HepG2 (cell line): ENCODE measurements at regions not wholly inside any gene's neighbourhood (a gene's known extent, or its start where the extent isn't known, plus 50 kb on each side); places are given as distances from the start of the nearest gene placed in this dataset.

Source experiments
- ATAC-seq: fragments of 200-7000 bp; cut with Tn5 transposase; 3 replicates; pipeline ENCODE4 v1.9.1; 2020; ENCODE audit warnings: mild to moderate bottlenecking, moderate library complexity
- BruUV-seq: library from RNA; stranded (reverse); fragments of 400-500 nt; replicated peaks from 2 replicates; lab custom pipeline; 2021; lab: Mats Ljungman, UMichigan
- CTCF ChIA-PET: fragments of 300-600 bp; formaldehyde crosslinking; extraction: SDS; loops from one replicate; lab custom pipeline; 2021; ENCODE audit warnings: low total read pairs, inconsistent platforms, low intra/inter-chr PET ratio; lab: Yijun Ruan, JAX
- POLR2A ChIA-PET: fragments of 350-600 bp; sonication (Branson Sonifier 250); formaldehyde crosslinking; loops from one replicate; lab custom pipeline; 2020; ENCODE audit warnings: antibody characterized with exemption, inconsistent platforms; lab: Yijun Ruan, JAX
- DNase-seq: peaks from one replicate; pipeline ENCODE4 v3.0.0-alpha.2; 2015; ENCODE audit warnings: low spot score
- FAIRE-seq: peaks from 3 replicates; lab custom pipeline; 2011; peaks lifted over from hg19 to GRCh38; lab: Jason Lieb, UNC
- H2AFZ ChIP-seq: one replicate; pipeline ENCODE4 v1.6.1; 2011; ENCODE audit warnings: low read length, inconsistent platforms
- H3K27ac ChIP-seq: fragments of 300-600 bp; 3 replicates; pipeline ENCODE4 v1.8.0; 2011; ENCODE audit warnings: mixed run types, mild to moderate bottlenecking, mixed read lengths, low read length, inconsistent platforms; ENCODE audit not compliant: insufficient read depth; ENCODE audit errors: extremely low read length
- H3K27me3 ChIP-seq, 2 experiments: fragments of 200-600 bp in 1 of 2; 2 replicates in 1 of 2; 3 replicates in 1 of 2; pipeline versions ENCODE4 v1.6.0 to v1.8.0; 2011; ENCODE audit warnings: low read length in 2 of 2, mild to moderate bottlenecking in 2 of 2, moderate library complexity in 2 of 2, inconsistent platforms in 1 of 2; ENCODE audit not compliant: insufficient read depth in 2 of 2, control insufficient read depth in 1 of 2
- H3K36me3 ChIP-seq, 2 experiments: fragments of 200-600 bp in 1 of 2; replicated peaks in 1 of 2; 2 replicates in 1 of 2; 3 replicates in 1 of 2; pipeline versions ENCODE4 v1.5.1 to v1.8.0; 2011; ENCODE audit warnings: low read length in 2 of 2, inconsistent platforms in 1 of 2; ENCODE audit not compliant: insufficient read depth in 2 of 2, control insufficient read depth in 1 of 2
- H3K4me1 ChIP-seq: 2 replicates; pipeline ENCODE4 v1.5.1; 2012; ENCODE audit warnings: low read length, inconsistent platforms; ENCODE audit not compliant: insufficient read depth
- H3K4me2 ChIP-seq: 2 replicates; pipeline ENCODE4 v1.6.0; 2011; ENCODE audit warnings: low read depth, low read length, inconsistent platforms
- H3K4me3 ChIP-seq, 3 experiments: fragments of 200-600 bp in 1 of 3; sonication (generic), shearing (Covaris generic) in 1 of 3; replicated peaks in 1 of 3; 2 replicates each; pipeline ENCODE4 v1.5.1; 2011 to 2016; ENCODE audit warnings: low read length in 3 of 3, inconsistent platforms in 2 of 3, low read depth in 2 of 3, mild to moderate bottlenecking in 2 of 3, control low read depth in 1 of 3, mixed read lengths in 1 of 3; ENCODE audit not compliant: insufficient read depth in 1 of 3
- H3K79me2 ChIP-seq: one replicate; pipeline ENCODE4 v1.6.1; 2011; ENCODE audit warnings: low read length, inconsistent platforms; ENCODE audit not compliant: insufficient read depth
- H3K9ac ChIP-seq: 2 replicates; pipeline ENCODE4 v1.6.0; 2011; ENCODE audit warnings: mild to moderate bottlenecking, low read depth, low read length, inconsistent platforms; ENCODE audit not compliant: insufficient read depth
- H3K9me3 ChIP-seq: 2 replicates; pipeline ENCODE4 v1.5.1; 2012; ENCODE audit warnings: mild to moderate bottlenecking, low read length
- H4K20me1 ChIP-seq: 2 replicates; pipeline ENCODE4 v1.6.0; 2011; ENCODE audit warnings: inconsistent platforms, mild to moderate bottlenecking, low read length, moderate library complexity; ENCODE audit not compliant: insufficient read depth
- ATF7 ChIP-seq, 2 experiments: fragments of 450-650 bp in 1 of 2; sonication (generic) in 1 of 2; formaldehyde crosslinking in 1 of 2; IDR thresholded peaks; 2 replicates each; pipeline versions ENCODE4 v1.4.0 to v1.6.1; 2016 to 2020; ENCODE audit warnings: antibody characterized with exemption in 1 of 2, mild to moderate bottlenecking in 1 of 2, missing genetic modification reagents in 1 of 2
- BORCS8-MEF2B ChIP-seq: sonication (generic); formaldehyde crosslinking; IDR thresholded peaks from 2 replicates; pipeline ENCODE4 v1.8.0; 2022; ENCODE audit warnings: mild to moderate bottlenecking, missing genetic modification reagents
- GABPB1 ChIP-seq: IDR thresholded peaks from 2 replicates; pipeline ENCODE4 v1.6.1; 2016; ENCODE audit warnings: mild to moderate bottlenecking, missing genetic modification reagents, moderate library complexity, missing compliant biosample characterization
- HBP1 ChIP-seq: IDR thresholded peaks from 2 replicates; pipeline ENCODE4 v1.6.1; 2016; ENCODE audit warnings: low read depth, control low read depth
- HNRNPK ChIP-seq: fragments of 200-400 bp; formaldehyde crosslinking; IDR thresholded peaks from 2 replicates; pipeline ENCODE4 v1.6.1; 2018; ENCODE audit warnings: low read length, low read depth, moderate library complexity, mild to moderate bottlenecking; ENCODE audit not compliant: poor library complexity, severe bottlenecking
- MATR3 ChIP-seq: sonication (generic); formaldehyde crosslinking; IDR thresholded peaks from 2 replicates; pipeline ENCODE4 v1.4.0; 2020; ENCODE audit warnings: missing genetic modification reagents
- PRDM15 ChIP-seq: sonication (generic); formaldehyde crosslinking; IDR thresholded peaks from 2 replicates; pipeline ENCODE4 v1.4.0; 2020; ENCODE audit warnings: missing genetic modification reagents
- SP140L ChIP-seq: sonication (generic); formaldehyde crosslinking; IDR thresholded peaks from 2 replicates; pipeline ENCODE4 v1.4.0; 2020; ENCODE audit warnings: missing genetic modification reagents, borderline replicate concordance
- SRSF9 ChIP-seq: fragments of 200-400 bp; formaldehyde crosslinking; IDR thresholded peaks from 2 replicates; pipeline ENCODE4 v1.6.1; 2018; ENCODE audit warnings: borderline replicate concordance, mild to moderate bottlenecking, low read depth, low read length; ENCODE audit not compliant: insufficient read depth, poor library complexity, severe bottlenecking
- ZNF30 ChIP-seq: sonication (generic); formaldehyde crosslinking; IDR thresholded peaks from 2 replicates; pipeline ENCODE4 v1.5.0; 2020; ENCODE audit warnings: mild to moderate bottlenecking, missing genetic modification reagents
- ZNF441 ChIP-seq: sonication (generic); formaldehyde crosslinking; IDR thresholded peaks from 2 replicates; pipeline ENCODE4 v1.7.0; 2021; ENCODE audit warnings: missing genetic modification reagents, borderline replicate concordance
- ZNF598 ChIP-seq: sonication (generic); formaldehyde crosslinking; IDR thresholded peaks from 2 replicates; pipeline ENCODE4 v1.5.1; 2020; ENCODE audit warnings: mild to moderate bottlenecking, missing genetic modification reagents, borderline replicate concordance
- ZNF607 ChIP-seq: sonication (generic); formaldehyde crosslinking; IDR thresholded peaks from 2 replicates; pipeline ENCODE4 v1.5.1; 2020; ENCODE audit warnings: missing genetic modification reagents, mild to moderate bottlenecking, borderline replicate concordance
- ZNF746 ChIP-seq: sonication (generic); formaldehyde crosslinking; IDR thresholded peaks from 2 replicates; pipeline ENCODE4 v1.8.0; 2022; ENCODE audit warnings: mild to moderate bottlenecking, missing genetic modification reagents
- ZNF766 ChIP-seq: sonication (generic); formaldehyde crosslinking; IDR thresholded peaks from 2 replicates; pipeline ENCODE4 v1.5.0; 2020; ENCODE audit warnings: missing genetic modification reagents, borderline replicate concordance
- ZNF788 ChIP-seq: sonication (generic); formaldehyde crosslinking; IDR thresholded peaks from 2 replicates; pipeline ENCODE4 v1.5.0; 2020; ENCODE audit warnings: mild to moderate bottlenecking, missing genetic modification reagents, borderline replicate concordance
- WGBS: methylation state at CpG from one replicate; pipeline ENCODE4 v1.1.6; 2017; ENCODE audit warnings: low lambda C conversion rate; 5-methylcytosine and 5-hydroxymethylcytosine counted together
- in situ Hi-C: cut with HindIII; loops from 2 replicates; pipeline ENCODE4 v1.10.0; 2017; ENCODE audit warnings: low pct_unique_long_range_greater_than_20kb; ENCODE audit not compliant: extremely low pct_ligation_motif_present
- intact Hi-C: fragments of 100-400 bp; cut with micrococcal nuclease; formaldehyde crosslinking; loops from one replicate; pipeline ENCODE4 v1.10.0; 2022; ENCODE audit not compliant: unreplicated experiment

DNA sequence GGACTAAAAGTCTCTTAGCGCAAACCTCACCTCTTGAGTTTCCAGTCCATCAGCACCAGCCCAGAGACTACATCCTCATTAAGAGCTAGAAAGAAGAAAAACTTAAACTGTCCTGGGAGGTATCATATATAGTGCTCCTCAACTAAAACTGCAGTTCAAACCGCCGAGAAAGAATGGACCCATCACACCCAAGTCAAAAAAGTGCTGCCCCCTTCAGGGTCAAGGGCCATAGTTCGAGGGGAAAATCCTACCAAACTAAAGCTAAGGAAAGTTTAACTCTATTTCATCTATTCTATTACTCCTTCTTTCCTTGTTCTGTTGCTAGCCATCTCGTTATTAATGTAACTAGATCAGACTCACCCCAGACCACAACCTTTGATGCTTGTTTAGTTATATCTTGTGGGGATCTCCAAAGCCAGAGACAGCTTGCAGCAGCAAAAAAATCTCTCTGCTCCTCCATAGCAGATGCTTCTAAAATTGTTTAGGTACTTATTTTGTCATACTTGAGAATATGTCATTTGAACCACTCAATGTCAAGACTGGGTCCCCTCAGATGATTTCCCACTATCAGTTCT lies 134.5 kb upstream of the RMP24 start (continued):
- no peak for TF ChIP-seq PRDM15 (CRISPR knock-in tag)
- no peak for TF ChIP-seq ZNF598 (CRISPR knock-in tag)
- no peak for TF ChIP-seq ZNF30 (CRISPR knock-in tag)
- TF ChIP-seq ZNF766, result no peak

- 0% methylated on average over 2 of the region's 2 CpGs for WGBS
- no peak overlapping the region for H2AFZ ChIP-seq
- H3K36me3 ChIP-seq, result no peaks in the 10 kb centered on the region
- H4K20me1 ChIP-seq, result no peaks in the 10 kb centered on the region
- no peak for DNase-seq
- in situ Hi-C loops (no loop called here), intact Hi-C loops (no loop called here)
- ATAC-seq, result no peak
- BruUV-seq, result no TSS peak
- no peak overlapping the region for H3K9ac ChIP-seq
- peaks cover 0 to 1% of the 10 kb centered on the region in 2 experiments; a peak in 2 of 5 replicates for H3K27me3 ChIP-seq
- H3K4me3 ChIP-seq, result no peak overlapping the region
- no peaks in the 10 kb centered on the region for H3K9me3 ChIP-seq
- FAIRE-seq, result no peak
- no peaks in the 10 kb centered on the region for H3K4me1 ChIP-seq
- ChIA-PET CTCF (no interaction called here), POLR2A (no interaction called here)
- H3K4me2 ChIP-seq, result no peak overlapping the region
- no peak overlapping the region for H3K27ac ChIP-seq
- no peaks in the 10 kb centered on the region for H3K79me2 ChIP-seq
- TF ChIP-seq ATF7 (IDR thresholded peaks at IDR 0.05), result no peak
- no peak for TF ChIP-seq ATF7 (CRISPR knock-in tag; IDR thresholded peaks at IDR 0.05)
- no peak for TF ChIP-seq ZNF788 (CRISPR knock-in tag)
- TF ChIP-seq ZNF746, result no peak
- no peak for TF ChIP-seq ZNF441 (CRISPR knock-in tag)
- TF ChIP-seq BORCS8-MEF2B, result no peak
- TF ChIP-seq SRSF9, result no peak
- no peak for TF ChIP-seq ZNF766
- TF ChIP-seq HBP1 (CRISPR knock-in tag), result no peak
- no peak for TF ChIP-seq GABPB1
- TF ChIP-seq MATR3 (CRISPR knock-in tag), result no peak
- TF ChIP-seq HNRNPK, result no peak
- no peak for TF ChIP-seq ZNF607 (CRISPR knock-in tag)
- no peak for TF ChIP-seq SP140L
Observed at GRCh38 chr18:35841283-35841682, 131.2 kb upstream of the RMP24 start.
